ENCODE measurements at regions not wholly inside any gene's neighbourhood (a gene's known extent, or its start where the extent isn't known, plus 50 kb on each side); places are given as distances from the start of the nearest gene placed in this dataset.

- DNase-seq (ENCODE audit: low read depth in 3 of 3, low spot score in 2 of 3) = no peak
Observed at GRCh38 chr7:32347244-32347828, 142.8 kb downstream of the LSM5 start.

DNA sequence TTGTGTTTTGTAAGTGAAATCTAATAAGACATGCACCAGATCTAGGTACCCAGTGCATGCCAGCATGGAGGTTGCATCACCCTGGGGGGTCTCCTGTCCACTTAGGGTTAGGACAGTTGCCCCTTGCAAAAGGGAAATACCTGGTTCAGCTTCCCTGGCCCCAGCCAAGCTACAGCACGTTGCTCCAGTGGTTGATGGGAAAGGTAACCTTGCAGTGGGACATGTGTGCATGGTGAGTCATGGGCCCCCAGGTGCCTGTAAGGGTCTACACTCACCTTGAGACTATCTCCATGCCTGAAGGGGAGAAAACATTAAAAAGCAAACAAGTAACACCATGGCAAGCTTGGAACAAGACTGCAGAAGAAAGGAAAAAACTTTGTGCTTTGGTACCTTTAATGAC lies 143.9 kb downstream of the LSM5 start:
- no peak for DNase-seq (ENCODE audit: low read depth in 3 of 3, low spot score in 2 of 3)

DNA sequence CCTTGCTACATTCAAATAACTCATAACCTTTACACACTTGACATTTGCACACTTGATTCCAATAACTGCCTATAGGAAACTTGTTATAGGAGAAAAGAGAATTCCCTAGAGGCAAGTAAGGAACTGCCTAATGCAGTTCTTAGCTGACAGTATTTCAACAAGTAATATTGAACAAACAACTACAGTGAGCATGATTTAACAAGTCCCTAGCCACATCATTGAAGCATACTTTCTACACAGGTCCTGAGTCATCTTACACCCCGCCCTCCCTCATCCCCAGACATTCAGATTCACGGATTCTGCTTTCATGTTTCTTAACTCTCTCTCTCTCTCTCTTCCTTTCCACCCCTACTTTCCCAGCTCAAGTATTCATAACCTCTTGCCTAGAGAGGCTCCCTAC lies 153.5 kb downstream of the LSM5 start:
- DNase-seq (ENCODE audit: low read depth in 3 of 3, low spot score in 2 of 3) = no peak

DNA sequence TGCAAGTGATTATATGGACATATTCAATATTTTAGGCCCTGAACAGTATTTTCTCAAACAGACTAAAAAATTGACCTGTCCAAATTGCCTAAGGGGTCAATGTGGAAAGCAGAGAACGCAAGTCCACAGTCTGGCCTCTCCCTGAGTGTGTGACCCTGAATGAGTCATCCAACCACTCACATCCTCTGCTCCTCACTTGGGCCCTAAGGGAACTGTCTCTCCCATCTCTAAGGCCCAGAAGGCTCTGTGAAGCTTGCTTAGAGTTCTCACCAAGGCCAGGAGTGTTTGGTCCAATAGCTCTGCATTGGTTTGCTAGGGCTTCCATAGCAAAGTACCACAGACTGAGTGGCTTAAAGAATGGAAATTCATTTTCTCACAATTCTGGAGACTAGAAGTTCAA lies 155.1 kb downstream of the LSM5 start:
- DNase-seq (ENCODE audit: low read depth in 3 of 3, low spot score in 2 of 3) = no peak

- DNase-seq (ENCODE audit: low read depth in 3 of 3, low spot score in 2 of 3) = no peak
Observed at GRCh38 chr7:32330602-32331001, 159.6 kb downstream of the LSM5 start.

DNA sequence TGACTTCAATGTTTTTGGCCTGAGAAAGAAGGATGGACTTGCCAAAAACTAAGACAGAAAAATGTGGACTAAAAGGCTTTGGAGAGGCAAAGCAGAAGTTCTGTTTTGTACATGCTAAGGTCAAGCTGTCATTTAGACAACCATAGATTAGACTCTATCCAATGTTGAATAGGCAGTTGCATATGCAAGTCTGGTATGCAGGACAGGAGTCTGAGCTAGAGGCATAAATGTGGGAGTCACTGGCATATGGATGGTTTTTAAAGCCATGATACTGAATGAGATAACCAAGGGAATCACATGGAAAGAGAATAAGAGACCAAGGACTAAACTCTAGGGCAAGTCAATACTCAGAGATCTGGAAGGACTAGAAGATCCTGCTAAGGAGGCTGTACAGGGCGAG lies 164.1 kb downstream of the LSM5 start:
- DNase-seq (ENCODE audit: low read depth in 3 of 3, low spot score in 2 of 3) = no peak

GRCh38 chr7:32323712-32324111 lies 166.5 kb downstream of the LSM5 start:
- DNase-seq (ENCODE audit: low read depth in 3 of 3, low spot score in 2 of 3) = no peak

GRCh38 chr7:32319012-32319382 lies 171.2 kb downstream of the LSM5 start:
- no peak for DNase-seq (ENCODE audit: low read depth in 3 of 3, low spot score in 2 of 3)

DNA sequence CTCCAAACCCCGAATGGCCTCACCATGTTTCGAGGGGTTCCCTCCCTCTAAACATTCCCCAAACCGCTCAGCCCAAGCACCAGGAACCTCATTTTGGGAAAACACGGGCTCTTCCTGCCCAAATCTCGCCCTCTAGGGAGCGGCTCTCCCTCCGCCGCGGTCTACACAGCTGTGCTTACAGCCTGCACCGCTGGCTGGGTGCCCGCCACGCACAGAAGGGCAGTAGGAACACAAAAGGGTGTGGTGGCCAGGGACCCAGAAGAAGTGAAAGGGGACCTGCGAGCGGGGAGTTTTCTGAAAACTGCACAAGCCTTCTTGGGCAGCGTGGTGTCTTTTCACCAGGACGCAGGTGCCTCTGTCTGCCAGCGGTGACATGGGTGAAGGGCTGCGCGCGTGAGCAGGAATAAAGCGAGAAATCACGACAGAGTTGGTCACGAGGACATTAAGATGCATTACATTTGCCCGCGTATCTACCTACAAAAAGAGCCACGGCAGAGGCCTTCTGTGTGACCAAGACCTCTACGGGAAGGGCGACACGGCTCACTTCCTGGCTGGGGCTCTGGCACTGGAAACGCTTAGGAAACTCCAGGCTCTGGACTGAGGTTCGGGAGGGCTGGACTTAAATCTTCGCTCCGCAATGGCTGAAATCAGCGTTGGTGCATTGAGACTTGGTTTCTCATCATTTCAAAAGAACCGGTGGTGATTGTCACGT lies 171.7 kb downstream of the LSM5 start:
- no peak for DNase-seq (ENCODE audit: low read depth in 3 of 3, low spot score in 2 of 3)

DNA sequence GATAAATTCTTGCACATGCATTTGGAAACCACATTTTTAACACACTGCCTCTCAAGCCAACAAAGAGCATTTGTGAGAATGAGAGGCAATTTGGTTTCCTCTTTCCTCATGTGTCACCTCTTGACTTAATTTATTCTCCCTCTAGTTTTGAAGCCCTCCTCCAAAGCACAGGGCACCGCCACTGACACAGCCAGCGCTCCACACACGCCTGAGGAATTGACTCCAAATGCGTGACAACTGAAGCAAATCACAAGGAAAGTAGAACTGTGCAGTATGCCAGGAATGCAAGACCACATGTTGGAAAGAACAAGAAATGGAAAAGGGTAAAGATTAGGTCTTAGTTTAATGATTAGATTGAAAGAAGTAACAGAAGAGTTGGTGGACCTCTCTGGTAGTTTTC lies 173.3 kb downstream of the LSM5 start:
- DNase-seq (ENCODE audit: low read depth in 3 of 3, low spot score in 2 of 3) = no peak

- DNase-seq (ENCODE audit: low read depth in 3 of 3, low spot score in 2 of 3) = no peak
Observed at GRCh38 chr7:32314761-32315160, 175.4 kb downstream of the LSM5 start.

DNA sequence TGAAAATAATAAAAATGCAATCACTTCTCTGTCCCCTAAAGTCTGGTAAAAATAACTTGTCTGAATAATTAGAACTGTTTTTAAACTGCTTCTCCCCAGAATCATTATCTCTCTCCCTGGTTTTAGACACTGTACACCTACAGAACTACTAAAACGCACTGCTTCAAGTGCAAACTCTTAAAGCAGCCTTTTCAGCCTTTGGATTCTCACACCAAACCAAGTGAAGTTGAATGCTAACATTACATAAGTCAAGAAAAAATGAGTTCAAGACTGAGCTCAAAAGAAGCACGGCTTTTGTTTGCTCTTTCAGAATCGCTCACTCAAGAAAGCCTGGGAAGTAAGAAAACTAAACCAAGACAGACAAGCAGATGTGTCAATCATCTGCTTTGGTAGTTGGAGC lies 188.8 kb downstream of the LSM5 start:
- DNase-seq (ENCODE audit: low read depth in 3 of 3, low spot score in 2 of 3) = no peak

- DNase-seq (ENCODE audit: low read depth in 3 of 3, low spot score in 2 of 3) = no peak
Observed at GRCh38 chr7:32299133-32299702, 191.0 kb downstream of the LSM5 start.

- no peak for DNase-seq (ENCODE audit: low read depth in 3 of 3, low spot score in 2 of 3)
Observed at GRCh38 chr7:32298408-32299132, 191.6 kb downstream of the LSM5 start.

- no peak for DNase-seq (ENCODE audit: low read depth in 3 of 3, low spot score in 2 of 3)
Observed at GRCh38 chr7:32293833-32294232, 196.3 kb downstream of the LSM5 start.

- no peak for DNase-seq (ENCODE audit: low read depth in 3 of 3, low spot score in 2 of 3)
Observed at GRCh38 chr7:32289651-32290414, 200.3 kb downstream of the LSM5 start.

DNA sequence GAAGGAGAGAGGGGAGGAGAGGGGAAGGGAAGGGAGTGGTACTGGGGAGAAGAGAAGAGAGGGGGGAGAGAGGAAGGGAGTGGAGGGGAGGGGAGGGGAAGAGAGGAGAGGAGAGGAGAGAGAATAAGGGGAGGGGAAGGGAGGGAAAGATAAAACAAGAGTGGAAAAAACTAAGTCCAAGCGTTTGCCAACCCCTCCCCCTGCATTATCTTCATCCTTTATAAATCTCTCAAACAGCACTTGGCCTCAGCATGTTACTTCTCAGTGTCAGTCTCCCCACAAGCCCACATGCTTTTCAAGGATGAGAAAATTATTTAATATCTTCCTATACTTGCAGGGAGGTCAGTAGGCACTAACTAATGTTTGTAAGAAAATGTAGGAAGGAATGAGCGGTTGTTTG lies 204.5 kb downstream of the LSM5 start:
- no peak for DNase-seq (ENCODE audit: low read depth in 3 of 3, low spot score in 2 of 3)

DNA sequence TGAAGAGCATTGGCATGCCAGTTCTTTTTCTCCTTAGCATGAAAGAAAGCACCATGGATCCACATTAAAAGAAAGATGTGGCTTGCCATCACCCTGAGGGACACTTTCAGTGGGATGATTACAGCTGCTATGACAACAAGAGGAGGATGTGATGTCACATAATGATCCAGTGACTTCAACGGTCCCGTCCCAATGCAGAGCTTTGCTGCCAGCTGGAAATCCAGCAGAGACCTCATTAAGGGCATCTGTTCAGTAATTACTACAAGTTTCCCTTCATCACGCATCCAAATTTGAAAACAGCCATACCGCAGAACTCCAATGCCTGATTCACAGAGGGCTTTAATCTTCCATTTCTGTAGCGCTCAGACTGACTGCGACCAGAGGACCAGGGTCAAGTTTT lies 206.6 kb downstream of the LSM5 start:
- DNase-seq (ENCODE audit: low read depth in 3 of 3, low spot score in 2 of 3) = no peak

DNA sequence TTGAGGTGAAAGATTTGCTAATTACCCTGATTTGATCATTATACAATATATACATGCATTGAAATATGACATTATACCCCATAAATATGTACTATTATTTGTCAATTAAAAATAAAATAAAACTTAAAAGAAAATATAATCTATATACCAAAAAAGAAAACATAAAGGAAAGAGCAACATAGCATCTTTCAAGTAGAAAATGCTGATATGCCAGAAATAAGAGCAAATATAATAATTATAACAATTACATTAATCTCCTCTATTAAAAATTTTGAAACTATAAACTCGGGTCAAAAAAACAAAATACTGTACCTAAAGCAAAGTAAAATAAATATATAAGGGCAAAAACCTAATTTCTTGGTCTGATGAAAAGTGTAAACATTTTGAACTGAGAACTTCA lies 209.3 kb upstream of the PDE1C start:
- no peak for DNase-seq (ENCODE audit: low read depth in 3 of 3, low spot score in 2 of 3)

GRCh38 chr7:32275216-32276009 lies 205.2 kb upstream of the PDE1C start:
- DNase-seq (ENCODE audit: low read depth in 3 of 3, low spot score in 2 of 3) = no peak
